Testis (tissue), 2 donors: ENCODE measurements at regions not wholly inside any gene's neighbourhood (a gene's known extent, or its start where the extent isn't known, plus 50 kb on each side); places are given as distances from the start of the nearest gene placed in this dataset.
A peak's percentile ranks its signal among the peaks of the same experiment; 100 is the strongest.

ENCODE experiments used
- DNase-seq: peaks from one replicate; pipeline ENCODE4 v3.0.0-alpha.2; 2019
- H3K27ac ChIP-seq, 2 donors: fragments of 200-600 bp; sonication (generic); one replicate each; pipeline ENCODE4 v1.5.1; 2019
- H3K27me3 ChIP-seq: fragments of 200-600 bp; sonication (generic); one replicate; pipeline ENCODE4 v1.5.1; 2019
- H3K36me3 ChIP-seq: fragments of 200-600 bp; sonication (generic); one replicate; pipeline ENCODE4 v1.5.1; 2017; ENCODE audit warnings: low read depth; ENCODE audit errors: missing control alignments
- H3K4me1 ChIP-seq: fragments of 200-600 bp; sonication (generic); one replicate; pipeline ENCODE4 v1.5.1; 2019
- H3K4me3 ChIP-seq, 2 donors: fragments of 200-600 bp; sonication (generic); one replicate each; pipeline ENCODE4 v1.5.1; 2017 to 2019
- H3K9me3 ChIP-seq: fragments of 200-600 bp; sonication (generic); one replicate; pipeline ENCODE4 v1.5.1; 2017
- CTCF ChIP-seq, 3 experiments: fragments of 450-650 bp in 2 of 3; fragments of 200-600 bp in 1 of 3; sonication (generic) in 1 of 3; IDR thresholded peaks; one replicate each; pipeline ENCODE4 v1.5.1; 2016 to 2019; ENCODE audit warnings: antibody characterized with exemption in 3 of 3, mild to moderate bottlenecking in 2 of 3, moderate library complexity in 1 of 3
- POLR2A ChIP-seq: fragments of 450-650 bp; IDR thresholded peaks from one replicate; pipeline ENCODE4 v1.6.1; 2017; ENCODE audit warnings: antibody characterized with exemption, mild to moderate bottlenecking, moderate library complexity
- WGBS, 2 donors: methylation state at CpG; one replicate each; pipeline ENCODE4 v1.1.5; 2018; 5-methylcytosine and 5-hydroxymethylcytosine counted together
- intact Hi-C: fragments of 100-400 bp; cut with DNase I; formaldehyde crosslinking; loops from one replicate; pipeline ENCODE4 v1.15.1; 2023; ENCODE audit warnings: low total_unique reads

GRCh38 chr19:29019403-29019802 is 193.5 kb downstream of the UQCRFS1 start:
- Histone ChIP-seq H3K4me3 (no peak overlapping the region), H3K4me1 (no peaks in the 10 kb centered on the region), H3K9me3 (no peaks in the 10 kb centered on the region), H3K36me3 (no peaks in the 10 kb centered on the region), H3K27me3 (no peaks in the 10 kb centered on the region), H3K27ac (no peak overlapping the region)
- DNase-seq, result no peak
- WGBS, 2 donors, result 85 to 87% methylated on average over 4 to 14 of the region's 14 CpGs
- intact Hi-C loops, result no loop called here
- TF ChIP-seq POLR2A (no peak), CTCF (IDR thresholded peaks at IDR 0.05) (no peak)

- WGBS, 2 donors, result 54 to 100% methylated on average over 1 to 3 of the region's 3 CpGs
- Histone ChIP-seq H3K4me1 (no peaks in the 10 kb centered on the region), H3K4me3 (no peak overlapping the region), H3K27ac (no peak overlapping the region), H3K36me3 (no peaks in the 10 kb centered on the region), H3K27me3 (no peaks in the 10 kb centered on the region), H3K9me3 (no peaks in the 10 kb centered on the region)
- intact Hi-C loops, result no loop called here
- TF ChIP-seq POLR2A (no peak), CTCF (IDR thresholded peaks at IDR 0.05) (no peak)
- DNase-seq, result no peak
Measured at GRCh38 chr19:29018542-29018941, 194.4 kb downstream of the UQCRFS1 start.

GRCh38 chr19:29017788-29018187 is 195.2 kb downstream of the UQCRFS1 start:
- whole genome bisulfite sequencing, 2 donors, result 71 to 83% methylated on average over 8 of the region's 8 CpGs
- H3K4me1 ChIP-seq, result no peaks in the 10 kb centered on the region
- H3K4me3 ChIP-seq, result no peak overlapping the region
- no peaks in the 10 kb centered on the region for H3K36me3 ChIP-seq
- TF ChIP-seq POLR2A, result no peak
- no peak for TF ChIP-seq CTCF (IDR thresholded peaks at IDR 0.05)
- H3K27me3 ChIP-seq, result no peaks in the 10 kb centered on the region
- intact Hi-C loops, result no loop called here
- H3K9me3 ChIP-seq, result no peaks in the 10 kb centered on the region
- no peak for DNase-seq
- H3K27ac ChIP-seq, result no peak overlapping the region

GRCh38 chr19:29016926-29017760 is 195.8 kb downstream of the UQCRFS1 start:
- no peaks in the 10 kb centered on the region for H3K36me3 ChIP-seq
- H3K27me3 ChIP-seq, result no peaks in the 10 kb centered on the region
- peak; percentile 21 for DNase-seq
- H3K4me1 ChIP-seq, result no peaks in the 10 kb centered on the region
- TF ChIP-seq POLR2A, result no peak
- no peak for TF ChIP-seq CTCF (IDR thresholded peaks at IDR 0.05)
- no peak overlapping the region for H3K4me3 ChIP-seq
- no peak overlapping the region for H3K27ac ChIP-seq
- WGBS, 2 donors, result 56 to 65% methylated on average over 8 to 11 of the region's 11 CpGs
- no peaks in the 10 kb centered on the region for H3K9me3 ChIP-seq
- intact Hi-C loops, result no loop called here

- no peaks in the 10 kb centered on the region for H3K9me3 ChIP-seq
- WGBS, 2 donors, result 91 to 94% methylated on average over 2 of the region's 2 CpGs
- intact Hi-C loops, result no loop called here
Measured at GRCh38 chr19:29016353-29016752, 196.6 kb downstream of the UQCRFS1 start.

More at GRCh38 chr19:29016353-29016752, 196.6 kb downstream of the UQCRFS1 start:
- no peak overlapping the region for H3K27ac ChIP-seq
- no peaks in the 10 kb centered on the region for H3K36me3 ChIP-seq
- TF ChIP-seq CTCF (IDR thresholded peaks at IDR 0.05), result no peak
- TF ChIP-seq POLR2A, result no peak
- no peak for DNase-seq
- no peak overlapping the region for H3K4me3 ChIP-seq
- no peaks in the 10 kb centered on the region for H3K27me3 ChIP-seq
- no peaks in the 10 kb centered on the region for H3K4me1 ChIP-seq
